IPS-18a (cell line): ENCODE measurements at regions not wholly inside any gene's neighbourhood (a gene's known extent, or its start where the extent isn't known, plus 50 kb on each side); places are given as distances from the start of the nearest gene placed in this dataset.

ENCODE experiments used
- H3K27ac ChIP-seq: one replicate; pipeline ENCODE4 v1.5.1; 2013; ENCODE audit warnings: low read length
- H3K27me3 ChIP-seq: one replicate; pipeline ENCODE4 v1.6.1; 2013; ENCODE audit warnings: mild to moderate bottlenecking, low read length; ENCODE audit not compliant: control insufficient read depth, insufficient read depth
- H3K36me3 ChIP-seq: one replicate; pipeline ENCODE4 v1.6.1; 2013; ENCODE audit warnings: low read depth, low read length; ENCODE audit not compliant: control insufficient read depth
- H3K4me1 ChIP-seq: one replicate; pipeline ENCODE4 v1.6.1; 2013; ENCODE audit warnings: low read depth, low read length; ENCODE audit not compliant: control insufficient read depth
- H3K4me3 ChIP-seq: one replicate; pipeline ENCODE4 v1.5.1; 2013; ENCODE audit warnings: low read length
- H3K9ac ChIP-seq: one replicate; pipeline ENCODE4 v1.6.1; 2013; ENCODE audit warnings: mild to moderate bottlenecking, low read length, moderate library complexity
- H3K9me3 ChIP-seq: one replicate; pipeline ENCODE4 v1.6.1; 2013; ENCODE audit warnings: low read depth, low read length; ENCODE audit not compliant: control insufficient read depth

GRCh38 chr4:71938776-71939175 lies 93.0 kb upstream of the NPFFR2 start:
- no peak overlapping the region for H3K9ac ChIP-seq
- no peaks in the 10 kb centered on the region for H3K36me3 ChIP-seq
- no peaks in the 10 kb centered on the region for H3K27me3 ChIP-seq
- H3K4me3 ChIP-seq = no peak overlapping the region
- H3K4me1 ChIP-seq = peaks cover 8% of the 10 kb centered on the region
- no peak overlapping the region for H3K27ac ChIP-seq
- no peaks in the 10 kb centered on the region for H3K9me3 ChIP-seq

- H3K27ac ChIP-seq = no peak overlapping the region
Observed at GRCh38 chr4:71941001-71941400, 90.8 kb upstream of the NPFFR2 start.

GRCh38 chr4:71944956-71945355 lies 86.8 kb upstream of the NPFFR2 start:
- no peak overlapping the region for H3K27ac ChIP-seq
- H3K4me3 ChIP-seq = no peak overlapping the region
- H3K36me3 ChIP-seq = peaks cover 3% of the 10 kb centered on the region
- peaks cover 21% of the 10 kb centered on the region for H3K9me3 ChIP-seq
- H3K9ac ChIP-seq = no peak overlapping the region
- H3K4me1 ChIP-seq = peaks cover 8% of the 10 kb centered on the region
- no peaks in the 10 kb centered on the region for H3K27me3 ChIP-seq

More at GRCh38 chr4:71941001-71941400, 90.8 kb upstream of the NPFFR2 start:
- peaks cover 16% of the 10 kb centered on the region for H3K9me3 ChIP-seq
- peaks cover 8% of the 10 kb centered on the region for H3K4me1 ChIP-seq
- H3K9ac ChIP-seq = no peak overlapping the region
- no peaks in the 10 kb centered on the region for H3K27me3 ChIP-seq
- H3K36me3 ChIP-seq = peaks cover 3% of the 10 kb centered on the region
- no peak overlapping the region for H3K4me3 ChIP-seq

- Histone ChIP-seq H3K27ac (no peak overlapping the region), H3K9me3 (peaks cover 21% of the 10 kb centered on the region), H3K9ac (no peak overlapping the region), H3K4me1 (peaks cover 6% of the 10 kb centered on the region), H3K36me3 (peaks cover 3% of the 10 kb centered on the region), H3K4me3 (no peak overlapping the region), H3K27me3 (no peaks in the 10 kb centered on the region)
Observed at GRCh38 chr4:71945791-71946190, 86.0 kb upstream of the NPFFR2 start.

GRCh38 chr4:71958978-71959377 lies 72.8 kb upstream of the NPFFR2 start:
- no peaks in the 10 kb centered on the region for H3K9me3 ChIP-seq
- H3K27me3 ChIP-seq = no peaks in the 10 kb centered on the region
- no peak overlapping the region for H3K9ac ChIP-seq
- no peak overlapping the region for H3K4me3 ChIP-seq
- H3K27ac ChIP-seq = no peak overlapping the region
- H3K4me1 ChIP-seq = no peaks in the 10 kb centered on the region
- H3K36me3 ChIP-seq = no peaks in the 10 kb centered on the region

GRCh38 chr4:71962622-71963264 lies 69.1 kb upstream of the NPFFR2 start:
- Histone ChIP-seq H3K9me3 (no peaks in the 10 kb centered on the region), H3K36me3 (no peaks in the 10 kb centered on the region), H3K27ac (no peak overlapping the region), H3K9ac (no peak overlapping the region), H3K4me1 (no peaks in the 10 kb centered on the region), H3K4me3 (no peak overlapping the region), H3K27me3 (no peaks in the 10 kb centered on the region)

- no peaks in the 10 kb centered on the region for H3K36me3 ChIP-seq
- no peaks in the 10 kb centered on the region for H3K27me3 ChIP-seq
- no peak overlapping the region for H3K4me3 ChIP-seq
- H3K27ac ChIP-seq = no peak overlapping the region
- H3K4me1 ChIP-seq = no peaks in the 10 kb centered on the region
- H3K9me3 ChIP-seq = no peaks in the 10 kb centered on the region
- no peak overlapping the region for H3K9ac ChIP-seq
Observed at GRCh38 chr4:71974681-71975080, 57.1 kb upstream of the NPFFR2 start.

- no peak overlapping the region for H3K27ac ChIP-seq
Observed at GRCh38 chr4:71976523-71976922, 55.3 kb upstream of the NPFFR2 start.

GRCh38 chr4:71978210-71978835 lies 53.5 kb upstream of the NPFFR2 start:
- no peaks in the 10 kb centered on the region for H3K9me3 ChIP-seq
- H3K27ac ChIP-seq = no peak overlapping the region
- no peaks in the 10 kb centered on the region for H3K27me3 ChIP-seq
- H3K9ac ChIP-seq = no peak overlapping the region
- H3K4me1 ChIP-seq = no peaks in the 10 kb centered on the region
- no peaks in the 10 kb centered on the region for H3K36me3 ChIP-seq
- no peak overlapping the region for H3K4me3 ChIP-seq

More at GRCh38 chr4:71976523-71976922, 55.3 kb upstream of the NPFFR2 start:
- H3K36me3 ChIP-seq = no peaks in the 10 kb centered on the region
- no peaks in the 10 kb centered on the region for H3K27me3 ChIP-seq
- H3K9me3 ChIP-seq = no peaks in the 10 kb centered on the region
- no peak overlapping the region for H3K4me3 ChIP-seq
- H3K9ac ChIP-seq = no peak overlapping the region
- no peaks in the 10 kb centered on the region for H3K4me1 ChIP-seq

GRCh38 chr4:71980976-71981375 lies 50.8 kb upstream of the NPFFR2 start:
- Histone ChIP-seq H3K4me1 (no peaks in the 10 kb centered on the region), H3K9me3 (no peaks in the 10 kb centered on the region), H3K27me3 (no peaks in the 10 kb centered on the region), H3K4me3 (no peak overlapping the region), H3K36me3 (no peaks in the 10 kb centered on the region), H3K9ac (no peak overlapping the region), H3K27ac (no peak overlapping the region)
